Spleen (tissue), 7 donors: ENCODE measurements at regions not wholly inside any gene's neighbourhood (a gene's known extent, or its start where the extent isn't known, plus 50 kb on each side); places are given as distances from the start of the nearest gene placed in this dataset.

ENCODE experiments used
- CTCF ChIP-seq, 11 experiments: fragments of 200-600 bp in 7 of 11; fragments of 450-650 bp in 4 of 11; sonication (generic) in 4 of 11; IDR thresholded peaks in 8 of 11; conservative IDR thresholded peaks in 3 of 11; 1 replicate in 7 of 11; 2 replicates in 4 of 11; pipeline versions ENCODE4 v1.4.0 to v1.8.0; 2016 to 2021; ENCODE audit warnings: antibody characterized with exemption in 11 of 11, inconsistent platforms in 4 of 11, mild to moderate bottlenecking in 1 of 11
- POLR2A ChIP-seq, 3 donors: fragments of 450-650 bp; IDR thresholded peaks; one replicate each; pipeline ENCODE4 v1.5.1; 2017; ENCODE audit warnings: antibody characterized with exemption in 3 of 3, mild to moderate bottlenecking in 1 of 3
- POLR2AphosphoS5 ChIP-seq, 3 donors: sonication (generic); formaldehyde crosslinking; IDR thresholded peaks; one replicate each; pipeline ENCODE4 v1.5.1; 2017; ENCODE audit warnings: antibody characterized with exemption in 3 of 3
- donor health status: DM: no; HTN: no; CAD: no; lungs with moderate emphysema.
- donor health status: DM: no; HTN: no; CAD: no.
- donor health status: DM: no; HTN: no; CAD: no.

- TF ChIP-seq CTCF (IDR thresholded peaks at IDR 0.05 in 8 of 11, conservative IDR thresholded peaks at IDR 0.05 in 3 of 11): no peak
- no peak for TF ChIP-seq POLR2A (IDR thresholded peaks at IDR 0.05)
- no peak for TF ChIP-seq POLR2AphosphoS5 (IDR thresholded peaks at IDR 0.05)
Measured at GRCh38 chr2:12267042-12267441, 449.7 kb upstream of the TRIB2 start.
